ENCODE measurements at regions not wholly inside any gene's neighbourhood (a gene's known extent, or its start where the extent isn't known, plus 50 kb on each side); places are given as distances from the start of the nearest gene placed in this dataset.

GRCh38 chr2:128736046-128736688 is 417.5 kb upstream of the HS6ST1 start:
- no peak for DNase-seq

- DNase-seq: peak; percentile 59
Measured at GRCh38 chr2:128736689-128737545, 418.2 kb upstream of the HS6ST1 start.

GRCh38 chr2:128737546-128737826 is 418.8 kb upstream of the HS6ST1 start:
- DNase-seq: no peak

GRCh38 chr2:128738446-128739110 is 419.9 kb upstream of the HS6ST1 start:
- no peak for DNase-seq

GRCh38 chr2:128742467-128742866 is 423.8 kb upstream of the HS6ST1 start:
- DNase-seq: no peak

GRCh38 chr2:128745946-128746345 is 427.3 kb upstream of the HS6ST1 start:
- DNase-seq: no peak

GRCh38 chr2:128746356-128746755 is 427.7 kb upstream of the HS6ST1 start:
- DNase-seq: no peak

GRCh38 chr2:128748336-128748735 is 429.7 kb upstream of the HS6ST1 start:
- no peak for DNase-seq

GRCh38 chr2:128748835-128749605 is 430.4 kb upstream of the HS6ST1 start:
- DNase-seq: no peak

GRCh38 chr2:128750328-128751165 is 431.9 kb upstream of the HS6ST1 start:
- DNase-seq: no peak

- no peak for DNase-seq
Measured at GRCh38 chr2:128751746-128752145, 433.1 kb upstream of the HS6ST1 start.

- DNase-seq: no peak
Measured at GRCh38 chr2:128752691-128753263, 434.1 kb upstream of the HS6ST1 start.

GRCh38 chr2:128753321-128753720 is 434.7 kb upstream of the HS6ST1 start:
- DNase-seq: no peak

- DNase-seq: no peak
Measured at GRCh38 chr2:128753800-128754199, 435.1 kb upstream of the HS6ST1 start.

GRCh38 chr2:128754246-128754724 is 435.6 kb upstream of the HS6ST1 start:
- no peak for DNase-seq

- DNase-seq: no peak
Measured at GRCh38 chr2:128755695-128756364, 437.2 kb upstream of the HS6ST1 start.

- no peak for DNase-seq
Measured at GRCh38 chr2:128756365-128756717, 437.7 kb upstream of the HS6ST1 start.

- no peak for DNase-seq
Measured at GRCh38 chr2:128765811-128766210, 447.1 kb upstream of the HS6ST1 start.

- no peak for DNase-seq
Measured at GRCh38 chr2:128768041-128768440, 449.4 kb upstream of the HS6ST1 start.

- DNase-seq: no peak
Measured at GRCh38 chr2:128769457-128770142, 450.9 kb upstream of the HS6ST1 start.

Measured in CD4-positive, alpha-beta T cell treated with Interleukin-17A for 4 hours (primary cell).